Activated CD4-positive, alpha-beta T cell treated with anti-CD3 and anti-CD28 coated beads for 1 hour (primary cell): ENCODE measurements at regions not wholly inside any gene's neighbourhood (a gene's known extent, or its start where the extent isn't known, plus 50 kb on each side); places are given as distances from the start of the nearest gene placed in this dataset.

ENCODE experiments used
- DNase-seq: peaks from one replicate; pipeline ENCODE4 v3.0.0-alpha.2; 2020

DNA sequence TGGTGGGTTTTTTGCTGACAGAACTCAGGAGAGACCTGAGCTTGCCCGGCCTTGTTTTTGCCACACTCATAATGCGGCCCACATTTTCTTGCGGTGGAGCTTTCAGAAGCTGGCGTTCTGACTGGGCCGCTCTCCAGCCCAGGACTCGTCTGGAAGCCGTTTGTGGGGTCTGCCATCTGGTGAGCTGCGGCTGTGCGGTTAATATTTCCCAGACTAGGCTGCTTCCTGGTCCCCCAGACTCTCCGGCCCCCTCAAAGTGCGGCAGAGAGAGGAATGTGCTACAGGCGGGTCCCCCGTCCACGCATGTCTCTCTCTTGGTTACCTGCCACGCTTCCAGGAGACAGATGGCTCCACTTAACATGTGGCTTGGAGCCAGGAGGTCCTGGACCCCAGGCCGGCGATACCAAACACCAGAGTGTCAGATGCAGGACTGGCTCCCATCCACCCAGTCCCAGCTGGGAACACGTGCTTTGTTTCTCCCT is 128.9 kb upstream of the PMEPA1 start:
- DNase-seq: no peak

DNA sequence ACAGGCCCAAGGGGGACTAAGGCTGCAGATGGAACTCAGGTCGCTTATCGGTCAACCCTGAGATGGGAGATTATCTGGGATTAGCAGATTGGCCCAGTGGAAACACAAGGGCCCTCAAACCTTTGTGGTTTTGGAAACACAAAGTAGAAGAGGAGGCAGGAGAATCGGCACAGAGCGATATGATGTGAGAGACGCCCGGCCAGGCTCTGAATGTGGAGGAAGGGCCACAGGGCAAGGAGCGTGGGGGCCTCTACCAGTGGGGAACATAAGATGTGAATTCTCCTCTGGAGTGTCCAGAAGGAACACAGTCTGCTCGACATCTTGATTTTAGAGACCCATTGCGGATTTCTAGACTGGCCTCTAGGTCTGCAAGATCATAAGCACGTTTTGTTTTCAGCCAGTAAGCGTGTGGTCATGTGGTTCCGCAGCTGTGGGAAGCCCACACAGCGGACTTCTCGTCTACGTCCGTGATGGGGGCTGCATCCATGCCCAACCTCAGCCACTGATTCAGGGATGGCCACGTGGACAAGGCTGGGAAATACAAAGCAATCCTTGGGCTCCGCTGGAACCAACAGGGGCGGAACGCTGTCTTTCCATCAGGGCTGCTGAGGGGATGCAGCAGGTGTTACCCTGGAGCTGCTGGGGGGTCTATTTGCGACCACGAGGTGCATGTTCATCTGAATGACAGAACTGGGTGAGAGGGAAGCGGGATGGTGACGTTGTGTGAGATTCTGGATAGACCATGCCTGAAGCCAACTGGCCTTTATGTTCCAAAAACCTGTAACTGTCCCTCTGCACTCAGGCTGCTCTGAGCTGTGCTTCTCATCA is 127.6 kb upstream of the PMEPA1 start:
- no peak for DNase-seq

DNA sequence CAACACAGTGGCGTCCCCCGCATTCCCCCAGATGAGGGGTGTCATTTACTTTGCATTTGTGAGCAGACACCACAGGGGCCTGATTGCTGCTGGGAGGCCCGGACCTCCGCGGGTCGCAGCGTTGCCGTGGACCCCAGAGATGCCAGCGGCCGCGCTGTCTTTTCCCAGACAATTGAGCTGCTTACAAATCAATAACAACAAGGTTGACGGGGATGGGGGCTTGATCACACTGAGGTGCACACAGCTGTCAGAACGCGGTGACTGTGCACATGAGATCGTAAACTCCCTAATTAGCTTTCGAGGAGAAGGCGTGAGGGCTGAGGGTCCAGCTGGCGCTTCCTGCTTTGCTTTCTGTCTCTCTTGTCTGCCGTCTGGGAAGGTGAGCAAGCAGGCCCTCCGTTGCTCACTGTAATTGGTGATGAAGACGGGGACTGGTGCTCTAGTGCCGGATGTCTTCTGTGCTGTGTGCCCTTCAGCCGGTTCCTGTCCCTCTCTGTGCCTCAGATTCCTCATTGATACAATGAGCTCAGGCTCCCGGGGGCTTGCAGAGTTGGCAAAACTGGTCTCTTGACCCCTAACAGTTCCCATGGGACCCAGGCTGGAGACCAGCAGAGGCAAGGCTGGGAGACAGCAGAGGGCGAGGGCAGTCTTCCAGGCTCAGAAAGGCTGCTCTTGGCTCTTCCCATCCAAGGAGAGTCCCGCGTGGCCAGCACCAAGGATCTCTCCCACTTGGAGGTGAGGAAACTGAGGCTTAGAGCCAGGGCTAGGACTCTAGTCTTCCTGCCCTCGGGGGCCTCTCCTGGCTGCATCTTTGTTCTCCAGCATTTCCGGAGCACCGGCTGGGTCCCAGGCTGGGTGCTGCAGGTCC is 126.0 kb upstream of the PMEPA1 start:
- no peak for DNase-seq

DNA sequence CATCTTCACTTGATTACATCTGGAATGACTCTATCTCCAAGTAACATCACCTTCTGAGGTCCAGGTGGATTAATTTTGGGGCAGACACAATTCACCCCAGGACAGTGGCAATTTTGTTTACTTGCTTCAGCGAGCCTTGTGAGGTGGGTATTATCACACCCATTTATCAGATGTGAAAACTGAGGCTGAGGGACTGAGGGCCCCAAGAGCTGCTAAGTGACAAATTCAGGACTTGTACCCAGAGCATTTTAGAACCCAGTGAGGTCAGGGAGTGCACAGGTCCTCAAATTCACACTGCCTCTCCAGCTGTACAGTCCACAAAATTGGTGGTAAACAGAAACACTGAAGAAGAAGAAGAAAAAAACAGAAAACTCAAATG is 125.2 kb upstream of the PMEPA1 start:
- DNase-seq: no peak

DNA sequence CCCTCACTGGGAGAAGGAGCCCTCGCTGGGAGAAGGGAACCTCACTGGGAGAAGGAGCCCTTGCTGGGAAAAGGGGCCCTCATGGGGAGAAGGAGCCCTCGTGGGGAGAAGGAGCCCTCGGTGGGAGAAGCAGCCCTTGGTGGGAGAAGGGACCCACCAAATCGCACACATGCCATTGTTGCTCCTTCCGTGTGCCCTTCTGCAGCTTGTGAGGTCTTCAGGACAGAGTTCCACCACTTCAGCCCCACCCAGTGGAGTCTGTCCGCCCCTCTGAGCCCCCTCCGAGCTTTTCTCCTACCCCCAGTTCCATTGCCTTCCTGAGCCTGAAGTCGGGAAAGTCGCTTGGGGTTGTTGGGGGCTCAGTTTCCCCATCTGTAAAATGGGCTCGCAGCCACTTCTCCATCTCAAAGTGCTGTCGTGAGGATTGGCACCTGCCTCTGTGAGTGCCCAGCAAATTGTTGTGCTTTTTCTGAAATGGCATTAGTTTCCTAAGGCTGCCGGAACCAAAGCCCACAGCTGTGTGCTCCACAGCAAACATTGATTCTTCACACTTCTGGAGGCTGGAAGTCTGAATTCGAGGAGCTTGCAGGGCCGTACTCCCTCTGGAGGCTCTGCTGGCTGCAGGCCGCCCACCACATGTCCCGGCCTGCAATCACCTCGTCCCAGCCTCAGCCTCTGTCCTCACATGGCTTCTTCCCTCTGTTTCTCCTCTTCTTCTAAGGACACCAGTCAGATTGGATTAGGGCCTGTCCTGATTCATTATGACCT is 124.7 kb upstream of the PMEPA1 start:
- DNase-seq: no peak

DNA sequence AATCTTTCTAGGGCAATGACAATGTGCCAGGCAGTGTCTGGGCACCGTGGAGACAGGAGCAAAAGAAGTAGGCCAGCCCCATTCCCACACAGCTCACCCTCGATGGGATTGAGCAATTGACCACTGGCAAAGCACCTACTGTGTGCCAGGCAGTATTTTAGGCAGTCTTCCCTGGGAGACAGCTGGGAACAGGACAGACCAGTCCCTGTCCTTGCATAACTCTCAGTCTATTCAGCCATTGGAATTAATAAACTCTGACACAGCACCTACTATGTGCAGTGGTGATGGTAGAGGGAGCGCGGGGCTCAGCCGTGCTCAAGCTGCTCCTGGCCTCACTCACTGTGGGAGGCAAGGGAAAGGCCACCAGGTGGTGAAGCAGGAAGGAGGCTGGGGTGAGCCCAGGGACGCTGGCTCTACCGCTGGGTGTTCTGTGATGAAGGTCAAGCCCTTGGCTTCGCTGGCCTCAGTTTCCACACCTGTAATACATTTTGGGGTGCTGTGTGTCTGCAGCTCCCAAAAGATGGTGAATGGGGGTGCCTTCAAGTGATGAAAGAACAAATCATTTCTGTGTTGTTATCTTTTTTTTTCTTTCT is 122.3 kb upstream of the PMEPA1 start:
- DNase-seq: no peak

DNA sequence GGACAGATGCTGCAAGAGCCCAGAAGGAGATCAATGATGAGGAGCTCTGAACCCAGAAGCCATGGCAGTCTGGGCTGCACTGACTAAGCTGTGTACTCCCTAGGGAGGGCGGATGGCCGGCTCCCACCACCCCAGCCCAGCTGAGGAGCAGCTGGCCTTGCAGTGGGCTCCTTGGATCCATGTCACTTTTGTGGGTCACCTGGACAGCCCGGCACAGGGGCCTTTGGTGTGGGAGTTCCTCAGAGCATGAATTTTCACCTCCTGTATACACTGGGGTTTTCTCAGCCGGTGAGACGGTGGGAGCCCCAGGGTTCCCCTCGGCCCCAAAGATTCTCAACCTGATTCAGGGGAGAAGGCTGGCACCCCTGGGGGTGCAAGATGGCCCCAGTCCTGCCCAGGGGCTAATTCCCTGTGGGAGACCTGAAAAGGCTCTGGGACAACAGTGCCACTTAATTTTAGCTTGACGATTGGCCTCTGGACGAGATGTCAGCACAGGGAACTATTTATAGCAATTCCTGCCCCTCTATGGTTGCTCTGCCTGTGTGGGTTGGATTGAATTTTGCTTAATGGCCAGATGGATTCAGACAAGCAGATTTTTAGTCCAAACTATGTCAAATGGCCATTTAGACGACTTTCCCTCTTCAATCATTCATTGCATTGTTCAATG is 121.6 kb upstream of the PMEPA1 start:
- no peak for DNase-seq

DNA sequence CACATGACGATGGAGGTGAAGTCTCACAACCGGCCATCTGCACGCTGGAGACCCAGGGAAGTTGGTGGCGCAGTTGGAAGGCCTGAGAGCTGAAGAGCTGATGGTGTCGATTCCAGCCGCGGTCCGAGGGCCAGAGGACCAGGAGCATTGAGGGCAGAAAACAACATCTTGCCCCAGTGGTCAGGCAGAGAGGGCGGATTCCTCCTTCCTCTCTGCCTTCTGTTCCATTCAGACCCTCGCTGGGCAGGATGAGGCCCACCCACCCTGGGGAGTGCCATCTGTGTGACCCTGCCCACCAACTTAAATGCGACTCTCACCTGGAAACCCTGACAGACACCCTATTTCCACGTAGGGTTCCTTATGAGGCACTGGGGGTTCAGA is 120.7 kb upstream of the PMEPA1 start:
- DNase-seq: no peak

DNA sequence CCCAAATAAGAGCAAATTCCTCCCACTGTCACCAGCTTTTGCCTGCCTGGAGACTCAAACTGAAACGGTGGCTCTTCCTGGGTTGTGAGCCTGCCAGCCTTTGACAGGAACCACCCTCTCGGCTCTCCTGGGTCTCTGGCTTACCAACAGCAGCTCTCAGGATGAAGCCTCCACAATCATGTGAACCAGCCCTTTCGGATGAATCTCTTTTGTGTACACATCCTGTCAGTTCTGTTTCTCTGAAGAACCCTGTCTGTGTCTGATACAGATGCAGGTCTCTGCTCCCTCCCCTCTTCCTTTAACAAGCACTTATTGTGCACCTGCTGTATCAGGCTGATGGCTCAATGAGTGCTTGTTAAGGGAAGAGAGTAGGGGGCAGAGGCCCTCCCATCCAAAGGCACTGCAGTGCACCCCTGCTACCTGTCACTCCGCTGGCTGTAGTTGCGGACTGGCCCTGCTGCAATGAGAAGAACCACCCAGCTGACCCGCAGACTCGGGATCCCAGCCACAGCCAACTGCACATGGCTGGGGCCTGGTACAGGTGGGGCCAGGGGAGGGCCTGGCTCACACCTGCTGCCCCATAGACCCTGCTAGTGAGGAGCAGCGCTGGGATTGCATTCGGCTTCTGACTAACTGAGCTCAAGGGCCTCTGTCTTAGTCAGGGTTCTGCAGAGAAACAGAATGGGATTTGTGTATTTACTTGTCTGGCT is 120.1 kb upstream of the PMEPA1 start:
- DNase-seq: no peak

DNA sequence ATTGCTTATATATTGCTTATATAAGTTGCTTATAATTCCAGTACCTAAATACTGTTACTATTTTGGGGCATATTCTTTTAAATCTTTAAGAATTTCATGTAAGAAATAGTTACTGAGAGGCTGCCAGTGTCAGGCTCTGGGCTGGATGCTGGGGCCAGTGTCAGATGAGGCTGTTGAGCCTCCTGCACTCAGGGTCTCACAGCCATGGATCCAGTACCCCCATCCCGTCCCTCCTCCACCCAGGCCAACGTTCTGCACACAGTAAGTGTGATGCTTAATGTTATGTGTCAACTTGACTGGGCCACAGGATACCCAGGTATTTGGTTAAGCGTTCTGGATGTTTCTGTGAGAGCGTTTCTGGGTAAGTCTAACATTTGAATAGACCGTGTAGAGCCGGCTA is 119.5 kb upstream of the PMEPA1 start:
- no peak for DNase-seq

DNA sequence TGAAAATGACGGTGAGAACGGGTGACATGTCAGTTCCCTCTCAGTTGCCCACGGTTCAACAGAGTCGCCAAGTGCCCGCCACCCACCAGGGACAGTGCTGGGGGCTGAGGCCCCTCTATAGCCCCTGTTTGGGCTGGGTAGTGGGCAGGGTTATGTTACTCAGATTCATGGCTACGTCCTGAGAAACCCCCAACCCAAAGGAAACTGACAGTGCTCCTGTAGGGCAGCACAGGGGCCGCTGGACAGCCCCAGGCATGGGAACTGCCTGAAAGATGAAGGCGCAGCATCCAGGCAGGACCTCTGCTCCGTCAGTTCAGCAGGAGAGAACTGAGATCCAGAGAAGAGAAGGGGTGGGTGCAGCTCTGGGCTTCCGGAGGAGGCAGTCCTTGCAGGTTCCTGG is 118.9 kb upstream of the PMEPA1 start:
- no peak for DNase-seq

DNA sequence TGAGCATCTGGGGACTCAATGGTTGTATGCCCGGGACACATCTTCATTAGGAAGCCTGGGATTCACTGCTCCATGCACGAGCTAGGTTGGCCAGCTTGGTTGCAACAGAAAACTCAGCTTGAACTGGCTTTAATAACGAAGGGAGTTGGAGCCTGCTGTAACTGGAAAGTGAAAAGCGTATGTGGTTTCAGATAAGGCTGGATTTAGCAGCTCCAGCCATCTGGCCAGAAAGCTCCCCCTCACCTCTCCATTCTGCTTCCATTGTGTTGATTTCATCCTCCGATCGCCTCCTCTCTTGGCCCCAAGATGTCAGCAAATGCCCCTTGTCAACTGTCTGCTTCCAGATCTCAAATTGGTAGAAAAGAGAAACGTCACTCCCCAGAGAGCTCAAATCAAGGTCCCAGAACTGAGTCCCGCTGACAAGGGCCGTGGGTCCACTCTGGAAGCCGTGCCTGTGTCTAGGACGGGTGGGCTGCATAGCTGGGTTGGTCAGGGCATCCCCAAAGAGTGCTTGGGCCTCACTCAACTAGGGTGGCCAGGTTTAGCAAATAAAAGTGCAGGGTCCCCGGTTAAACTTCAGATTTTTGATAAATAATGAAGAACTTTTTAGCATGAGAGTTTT is 117.0 kb upstream of the PMEPA1 start:
- no peak for DNase-seq

DNA sequence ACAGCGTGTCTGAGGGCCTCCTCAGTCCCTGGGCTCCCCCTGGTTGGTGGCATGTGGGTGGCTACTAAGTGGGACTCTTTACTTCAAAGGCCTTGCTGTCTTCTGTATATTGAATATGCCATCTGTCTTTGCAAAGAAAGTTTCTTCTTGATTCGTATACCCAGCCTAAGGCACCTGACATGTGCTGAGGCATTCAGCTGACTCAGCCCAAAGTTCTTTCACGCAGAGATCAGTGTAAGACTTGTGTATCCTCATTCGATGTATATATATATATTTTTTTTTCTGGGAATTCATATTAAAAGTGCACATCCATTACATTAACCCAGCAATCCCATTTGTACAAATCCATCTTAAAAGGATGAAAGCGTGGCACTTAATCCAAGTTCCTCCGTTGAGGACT is 115.1 kb upstream of the PMEPA1 start:
- no peak for DNase-seq

DNA sequence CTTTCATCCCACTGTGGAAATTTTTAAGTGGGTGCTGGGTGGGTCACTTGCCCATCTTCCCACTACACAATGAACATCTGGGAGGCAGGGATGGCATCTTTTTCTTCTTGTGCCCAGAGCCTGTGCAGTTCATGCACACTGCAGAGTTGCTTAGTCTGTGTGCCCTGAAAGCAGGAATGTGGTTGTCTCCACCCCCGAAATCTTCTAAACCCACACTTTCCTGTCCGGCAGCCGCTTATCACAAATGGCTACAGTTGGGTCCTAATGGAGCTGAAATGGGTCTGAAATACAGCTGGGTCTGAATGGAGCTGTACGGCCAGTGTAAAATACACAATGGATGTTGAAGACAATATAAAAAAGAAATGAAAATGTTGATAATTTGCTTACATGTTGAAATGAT is 112.1 kb upstream of the PMEPA1 start:
- no peak for DNase-seq

DNA sequence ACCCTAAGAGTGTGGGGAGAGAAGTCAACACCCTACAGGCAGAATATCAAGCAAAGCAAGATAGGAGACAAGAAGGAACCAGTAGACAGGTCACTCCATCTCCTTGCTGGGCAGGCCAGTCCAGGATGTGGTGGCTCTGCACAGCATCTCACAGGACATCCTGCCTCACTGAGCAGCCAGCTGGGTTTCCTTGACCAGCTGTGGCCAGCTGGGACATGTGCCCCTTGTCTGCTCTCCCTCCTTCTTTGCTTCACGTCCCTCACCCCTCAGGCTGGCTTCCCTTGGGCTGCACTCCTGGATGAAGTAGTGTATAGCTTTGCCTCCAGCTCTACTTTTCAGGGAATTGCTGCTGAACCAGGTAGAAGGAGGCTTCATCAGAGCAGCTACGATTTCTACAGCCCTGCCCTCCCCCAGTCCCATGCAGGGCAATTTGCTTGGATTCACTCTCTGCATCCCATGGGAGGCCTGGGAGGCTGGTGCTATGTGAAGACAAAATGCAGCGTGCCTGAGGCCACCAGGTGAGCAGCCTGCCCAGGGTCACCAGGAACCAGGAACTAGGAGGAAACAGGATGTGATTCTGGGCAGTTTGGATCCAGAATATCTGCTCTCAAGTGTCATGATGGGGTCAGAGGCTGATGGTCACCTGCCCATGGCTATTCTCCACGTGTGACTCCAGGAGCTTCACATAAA is 110.0 kb upstream of the PMEPA1 start:
- no peak for DNase-seq

DNA sequence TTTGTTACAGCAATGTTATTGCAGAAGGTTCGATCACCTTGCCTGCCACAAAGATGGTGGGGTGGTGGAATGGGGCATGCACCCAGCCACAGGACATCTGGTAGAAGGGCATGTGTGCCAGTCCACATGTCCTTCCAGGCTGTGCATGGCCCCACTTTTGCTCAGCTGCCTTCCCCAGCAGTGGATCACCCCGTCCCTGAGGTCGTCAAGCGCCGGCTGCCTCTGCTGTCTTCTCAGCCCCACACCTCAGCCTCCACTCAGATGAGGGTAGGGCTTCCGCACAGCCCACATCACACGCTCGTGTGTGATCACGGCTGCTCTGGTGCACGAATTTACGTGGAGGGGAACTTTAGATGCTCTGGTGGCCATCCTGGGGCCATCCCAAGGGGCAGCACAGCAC is 109.5 kb upstream of the PMEPA1 start:
- no peak for DNase-seq

DNA sequence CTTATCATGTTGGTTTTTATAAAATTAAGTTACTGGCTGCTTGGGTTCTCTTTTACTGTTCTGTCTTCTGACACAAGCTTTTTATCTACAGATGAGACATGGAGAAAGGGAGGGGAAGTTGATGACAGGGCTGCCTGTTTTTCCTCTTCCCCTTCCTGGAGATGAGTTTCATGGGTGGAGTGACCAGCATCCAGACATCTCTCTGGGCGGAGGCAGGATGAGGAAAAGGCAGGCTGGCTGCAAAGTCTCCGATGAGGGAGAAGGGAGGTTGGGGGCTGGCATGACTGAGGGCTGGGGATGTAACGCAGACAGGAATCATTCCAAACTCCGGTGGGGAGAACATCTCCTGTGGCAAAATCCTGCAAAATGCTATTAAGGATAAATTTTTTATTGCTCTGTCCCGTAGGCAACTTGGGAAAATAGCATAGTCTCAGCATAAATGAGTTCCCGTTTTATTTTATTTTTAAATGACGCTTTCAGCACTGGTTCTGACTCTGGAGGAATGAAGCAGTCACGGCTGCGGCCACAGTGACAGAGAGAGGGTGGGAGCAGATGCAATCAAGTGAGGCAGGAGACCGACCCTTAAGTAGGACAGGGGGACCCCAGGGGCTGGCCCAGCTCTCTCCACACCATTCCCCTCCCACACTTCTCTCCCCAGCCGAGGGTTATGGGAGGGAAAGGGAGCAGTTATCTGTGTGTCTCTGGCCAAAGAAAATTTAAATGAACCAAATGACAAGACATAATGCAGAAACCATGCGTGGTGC is 108.8 kb upstream of the PMEPA1 start:
- DNase-seq: no peak

DNA sequence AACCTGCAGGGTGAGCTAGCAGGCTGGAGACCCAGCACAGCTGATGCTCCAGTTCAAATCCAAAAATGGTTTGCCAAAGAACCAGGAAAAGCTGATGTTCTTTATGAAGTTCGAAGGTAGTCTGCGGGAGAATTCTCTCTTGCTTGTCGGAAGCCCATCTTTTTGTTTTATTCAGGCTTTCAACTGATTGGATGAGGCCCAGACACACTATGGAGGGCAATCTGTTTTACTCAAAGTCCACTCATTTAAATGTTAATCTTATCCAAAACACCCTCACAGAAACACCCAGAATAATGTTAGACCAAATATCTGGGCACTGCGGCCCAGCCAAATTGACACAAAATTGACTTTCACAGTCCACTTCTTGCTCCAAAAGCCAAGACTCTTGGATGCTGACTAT is 105.6 kb upstream of the PMEPA1 start:
- DNase-seq: no peak

DNA sequence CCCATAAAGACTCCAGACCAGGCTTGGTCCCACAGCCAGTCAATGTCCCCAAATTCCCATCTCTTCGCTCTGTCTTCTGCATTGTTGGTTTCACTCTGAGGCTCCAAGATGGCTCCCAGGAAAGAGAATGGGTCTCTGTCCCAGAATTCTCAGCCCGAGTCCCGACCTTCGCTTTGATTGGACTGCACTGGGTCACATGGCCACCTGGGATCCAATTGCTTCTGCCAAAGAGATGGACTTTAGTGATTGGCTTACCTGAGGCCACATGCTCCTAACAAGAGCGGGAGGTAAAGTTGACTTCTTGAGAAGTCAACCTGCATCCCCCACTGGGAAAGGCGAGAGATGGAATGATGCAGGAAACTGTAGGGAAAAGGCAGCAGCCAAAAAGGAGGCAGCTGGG is 104.7 kb upstream of the PMEPA1 start:
- no peak for DNase-seq
